ENCODE measurements at regions not wholly inside any gene's neighbourhood (a gene's known extent, or its start where the extent isn't known, plus 50 kb on each side); places are given as distances from the start of the nearest gene placed in this dataset.

DNA sequence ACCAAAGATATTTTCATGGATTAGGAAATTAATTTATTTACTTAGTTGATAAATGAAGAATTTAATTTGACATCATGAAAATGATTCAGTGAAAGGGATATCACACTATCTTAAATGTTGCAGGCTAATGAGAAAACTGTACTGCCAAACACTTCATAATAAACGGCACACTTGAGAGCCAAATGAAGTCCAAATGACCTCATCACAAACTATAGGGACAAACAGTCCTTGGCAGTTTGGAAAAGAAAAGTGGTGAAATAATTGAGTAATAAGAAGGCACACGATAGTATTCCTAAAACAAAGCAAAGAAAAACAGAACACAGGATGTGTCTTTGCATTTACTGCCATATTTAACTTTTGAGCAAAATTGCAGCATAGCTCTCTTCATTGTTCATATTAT is 116.9 kb upstream of the TLR4 start:
- H3K27me3 Mint-ChIP-seq (ENCODE audit: low read depth), result no peaks in the 10 kb centered on the region
- no peak overlapping the region for H3K27ac Mint-ChIP-seq
- DNase-seq (ENCODE audit: low spot score), result no peak
- H3K9me3 Mint-ChIP-seq, result no peaks in the 10 kb centered on the region
- H3K36me3 Mint-ChIP-seq (ENCODE audit: low read depth), result no peaks in the 10 kb centered on the region
- no peaks in the 10 kb centered on the region for H3K4me1 Mint-ChIP-seq (ENCODE audit: low read depth)
- no peak overlapping the region for H3K4me3 Mint-ChIP-seq

DNA sequence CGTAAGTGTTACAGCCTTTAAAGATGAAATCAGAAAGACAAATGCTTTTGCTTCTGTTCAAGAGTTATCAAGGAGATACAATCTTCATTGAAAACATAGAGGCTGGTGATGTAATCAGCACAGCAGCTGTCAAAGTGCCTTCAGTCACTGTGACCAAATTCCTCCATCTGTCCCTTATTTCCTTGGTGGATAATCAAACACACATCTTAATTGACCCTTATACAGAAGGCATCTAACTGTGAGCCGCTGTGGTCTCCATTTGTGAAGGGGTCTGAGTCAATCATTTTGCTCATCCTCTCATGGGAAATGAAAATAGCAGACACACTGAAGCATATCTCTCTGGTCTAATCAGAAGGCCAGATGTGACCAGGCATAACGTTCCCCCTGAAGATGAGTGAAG is 130.1 kb upstream of the TLR4 start:
- no peaks in the 10 kb centered on the region for H3K27me3 Mint-ChIP-seq (ENCODE audit: low read depth)
- no peaks in the 10 kb centered on the region for H3K9me3 Mint-ChIP-seq
- no peak overlapping the region for H3K4me3 Mint-ChIP-seq
- H3K36me3 Mint-ChIP-seq (ENCODE audit: low read depth), result no peaks in the 10 kb centered on the region
- no peaks in the 10 kb centered on the region for H3K4me1 Mint-ChIP-seq (ENCODE audit: low read depth)
- H3K27ac Mint-ChIP-seq, result no peak overlapping the region
- DNase-seq (ENCODE audit: low spot score), result no peak

DNA sequence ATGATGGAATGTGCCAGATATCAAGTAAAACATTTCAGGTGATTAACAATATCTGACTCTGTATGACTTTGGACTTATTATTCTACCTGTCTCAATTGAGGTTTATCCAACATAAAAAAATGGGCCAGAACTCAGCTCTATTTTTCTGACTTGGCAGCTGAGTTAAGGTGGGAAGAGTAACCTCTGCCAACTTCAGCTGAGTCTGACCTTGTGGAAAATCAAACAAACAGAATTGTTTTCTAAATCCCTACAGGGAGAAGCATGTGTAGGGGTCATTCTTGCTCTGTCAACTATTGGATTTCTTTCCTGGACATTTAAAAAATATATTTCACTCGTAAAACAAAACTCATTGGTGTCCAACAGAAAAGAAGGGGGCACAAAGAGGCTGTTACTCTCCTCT is 139.4 kb upstream of the TLR4 start:
- H3K36me3 Mint-ChIP-seq (ENCODE audit: low read depth), result no peaks in the 10 kb centered on the region
- no peak for DNase-seq (ENCODE audit: low spot score)
- no peaks in the 10 kb centered on the region for H3K9me3 Mint-ChIP-seq
- no peak overlapping the region for H3K27ac Mint-ChIP-seq
- H3K27me3 Mint-ChIP-seq (ENCODE audit: low read depth), result no peaks in the 10 kb centered on the region
- no peaks in the 10 kb centered on the region for H3K4me1 Mint-ChIP-seq (ENCODE audit: low read depth)
- no peak overlapping the region for H3K4me3 Mint-ChIP-seq

DNA sequence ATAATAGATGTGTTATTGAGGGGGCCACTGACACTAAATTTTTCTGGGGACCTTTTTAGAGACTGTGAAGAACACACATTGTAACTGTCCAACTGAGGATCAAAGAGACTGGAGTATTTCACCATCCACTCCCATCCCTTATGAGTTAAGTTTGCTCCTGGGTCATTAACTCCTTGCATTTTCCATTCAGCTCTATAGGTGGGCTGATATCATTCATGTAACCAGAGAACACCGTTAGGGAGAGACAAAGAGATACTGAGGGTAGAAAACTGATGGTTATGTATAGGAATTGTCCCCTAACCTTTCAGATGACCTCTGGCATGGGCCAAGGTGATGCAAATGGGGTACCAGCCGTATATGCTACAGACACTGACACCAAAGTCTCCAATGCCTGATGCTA is 142.4 kb upstream of the TLR4 start:
- Mint-ChIP-seq H3K27me3 (ENCODE audit: low read depth) (no peaks in the 10 kb centered on the region), H3K9me3 (no peaks in the 10 kb centered on the region), H3K36me3 (ENCODE audit: low read depth) (no peaks in the 10 kb centered on the region), H3K4me3 (no peak overlapping the region), H3K27ac (no peak overlapping the region), H3K4me1 (ENCODE audit: low read depth) (no peaks in the 10 kb centered on the region)
- no peak for DNase-seq (ENCODE audit: low spot score)

DNA sequence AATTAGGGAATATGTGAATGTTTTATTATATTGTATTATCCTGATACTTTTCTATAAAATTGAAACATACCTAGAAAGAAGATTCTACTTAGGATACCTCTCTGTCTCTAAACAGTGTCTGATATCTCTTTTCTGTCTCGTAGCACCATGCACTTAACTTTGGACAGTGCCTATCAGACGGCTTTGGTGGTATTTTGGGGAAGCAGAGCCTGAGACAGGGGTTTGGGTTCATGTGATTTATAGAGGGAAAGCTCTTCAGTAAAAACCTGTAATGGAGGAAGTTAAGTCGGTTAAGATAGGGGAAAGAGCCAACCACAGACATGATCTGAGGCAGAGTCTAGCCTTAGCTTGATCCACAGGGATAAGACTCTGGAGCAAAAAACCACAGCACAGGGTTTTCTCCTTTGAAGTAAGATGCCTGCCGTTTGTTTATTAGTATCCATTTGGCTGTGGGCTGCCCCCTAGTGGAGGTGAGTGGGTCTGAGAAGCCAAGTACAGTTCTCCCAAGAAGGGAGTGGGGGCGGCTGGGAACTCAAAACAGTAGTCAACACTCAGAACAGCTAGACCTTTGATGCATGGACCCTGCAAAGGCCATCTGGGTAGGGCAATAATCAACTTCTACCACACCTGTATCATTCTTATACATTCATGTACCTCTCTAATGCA is 141.2 kb upstream of the ASTN2 start:
- H3K4me3 Mint-ChIP-seq, result no peak overlapping the region
- no peaks in the 10 kb centered on the region for H3K4me1 Mint-ChIP-seq (ENCODE audit: low read depth)
- no peak overlapping the region for H3K27ac Mint-ChIP-seq
- DNase-seq (ENCODE audit: low spot score), result peak; percentile 25
- no peaks in the 10 kb centered on the region for H3K36me3 Mint-ChIP-seq (ENCODE audit: low read depth)
- H3K9me3 Mint-ChIP-seq, result no peaks in the 10 kb centered on the region
- no peaks in the 10 kb centered on the region for H3K27me3 Mint-ChIP-seq (ENCODE audit: low read depth)

DNA sequence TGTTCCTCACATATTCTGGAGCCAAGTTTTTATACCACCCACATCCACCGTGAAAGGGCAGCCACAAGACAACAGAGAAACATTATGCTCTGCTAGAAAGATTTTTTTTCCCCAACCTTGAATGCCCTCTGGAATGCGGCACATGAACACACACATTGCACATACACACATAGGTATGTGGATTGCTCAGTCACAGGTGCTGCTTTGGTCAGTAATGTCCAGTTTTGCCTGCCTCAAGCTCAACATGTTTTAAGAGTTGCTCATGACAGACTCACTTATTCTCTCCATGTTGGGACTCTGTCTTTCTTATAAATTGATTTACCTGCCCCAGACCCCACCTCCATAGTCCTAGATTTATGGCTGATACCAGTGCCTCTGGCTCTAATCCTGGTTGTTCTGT is 138.0 kb upstream of the ASTN2 start:
- H3K27ac Mint-ChIP-seq, result no peak overlapping the region
- no peaks in the 10 kb centered on the region for H3K4me1 Mint-ChIP-seq (ENCODE audit: low read depth)
- H3K36me3 Mint-ChIP-seq (ENCODE audit: low read depth), result no peaks in the 10 kb centered on the region
- DNase-seq (ENCODE audit: low spot score), result no peak
- no peak overlapping the region for H3K4me3 Mint-ChIP-seq
- H3K9me3 Mint-ChIP-seq, result no peaks in the 10 kb centered on the region
- no peaks in the 10 kb centered on the region for H3K27me3 Mint-ChIP-seq (ENCODE audit: low read depth)

DNA sequence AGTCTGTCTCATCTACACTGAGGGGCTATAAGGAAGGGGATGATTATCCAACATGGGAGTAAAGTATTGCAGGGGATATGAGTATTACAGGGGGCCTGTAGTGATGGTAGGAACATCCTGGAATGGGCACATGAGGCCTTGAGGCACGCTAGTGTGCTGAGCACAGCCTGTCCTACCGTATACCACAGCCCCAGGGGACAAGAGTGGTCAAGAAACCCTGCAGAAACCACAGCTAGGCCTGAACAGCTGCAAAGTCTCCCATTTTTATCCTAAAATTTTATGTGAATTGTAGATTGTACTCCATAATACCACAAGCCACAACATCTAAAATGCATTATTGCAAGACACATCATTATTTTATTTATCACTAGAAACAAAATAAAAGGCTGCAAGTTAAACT is 136.3 kb upstream of the ASTN2 start:
- Mint-ChIP-seq H3K27ac (no peak overlapping the region), H3K27me3 (ENCODE audit: low read depth) (no peaks in the 10 kb centered on the region), H3K4me3 (no peak overlapping the region), H3K4me1 (ENCODE audit: low read depth) (no peaks in the 10 kb centered on the region), H3K36me3 (ENCODE audit: low read depth) (no peaks in the 10 kb centered on the region), H3K9me3 (no peaks in the 10 kb centered on the region)
- no peak for DNase-seq (ENCODE audit: low spot score)

DNA sequence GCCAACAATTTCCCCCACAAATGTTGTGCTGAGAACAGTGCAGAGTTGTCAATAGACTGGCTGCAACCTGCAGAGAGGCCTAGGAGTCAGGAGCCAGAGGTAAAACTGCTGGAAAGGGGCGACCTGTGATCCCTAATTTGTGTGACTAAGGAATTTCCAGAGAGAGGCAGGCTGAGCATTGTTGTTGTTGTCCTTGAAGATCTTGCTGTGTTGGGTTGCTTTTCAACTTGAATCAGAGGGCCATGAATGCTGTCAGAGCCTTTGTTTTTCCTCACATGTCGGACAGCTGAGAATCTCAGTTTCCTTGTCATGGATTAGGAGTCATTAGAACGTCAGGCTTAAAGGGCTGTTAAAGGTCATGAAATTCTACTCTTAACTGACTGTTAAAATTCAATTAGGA is 134.6 kb upstream of the ASTN2 start:
- no peak for DNase-seq (ENCODE audit: low spot score)
- Mint-ChIP-seq H3K9me3 (no peaks in the 10 kb centered on the region), H3K4me1 (ENCODE audit: low read depth) (no peaks in the 10 kb centered on the region), H3K36me3 (ENCODE audit: low read depth) (no peaks in the 10 kb centered on the region), H3K4me3 (no peak overlapping the region), H3K27ac (no peak overlapping the region), H3K27me3 (ENCODE audit: low read depth) (no peaks in the 10 kb centered on the region)

DNA sequence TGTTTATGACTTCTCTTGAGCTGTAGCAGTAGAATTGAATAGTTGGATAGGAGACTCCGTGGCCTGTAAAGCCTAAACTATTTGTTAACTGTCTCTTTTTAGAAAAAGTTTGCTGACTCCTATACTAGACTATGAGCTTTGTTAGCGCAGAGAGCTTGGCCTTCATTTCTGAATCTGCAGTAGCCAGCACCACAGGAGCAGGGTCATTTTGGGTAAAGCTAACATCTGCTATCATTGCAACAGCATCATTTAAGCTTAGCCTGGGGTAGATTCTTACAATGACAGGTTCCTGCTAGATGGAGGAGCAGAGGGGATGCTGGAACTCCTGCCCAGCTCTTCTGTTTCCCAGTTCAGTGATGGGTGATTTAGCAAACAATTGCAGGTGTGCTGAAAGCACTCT is 133.7 kb upstream of the ASTN2 start:
- H3K4me1 Mint-ChIP-seq (ENCODE audit: low read depth), result no peaks in the 10 kb centered on the region
- no peak overlapping the region for H3K4me3 Mint-ChIP-seq
- H3K9me3 Mint-ChIP-seq, result no peaks in the 10 kb centered on the region
- no peaks in the 10 kb centered on the region for H3K27me3 Mint-ChIP-seq (ENCODE audit: low read depth)
- no peak for DNase-seq (ENCODE audit: low spot score)
- H3K36me3 Mint-ChIP-seq (ENCODE audit: low read depth), result no peaks in the 10 kb centered on the region
- H3K27ac Mint-ChIP-seq, result no peak overlapping the region

DNA sequence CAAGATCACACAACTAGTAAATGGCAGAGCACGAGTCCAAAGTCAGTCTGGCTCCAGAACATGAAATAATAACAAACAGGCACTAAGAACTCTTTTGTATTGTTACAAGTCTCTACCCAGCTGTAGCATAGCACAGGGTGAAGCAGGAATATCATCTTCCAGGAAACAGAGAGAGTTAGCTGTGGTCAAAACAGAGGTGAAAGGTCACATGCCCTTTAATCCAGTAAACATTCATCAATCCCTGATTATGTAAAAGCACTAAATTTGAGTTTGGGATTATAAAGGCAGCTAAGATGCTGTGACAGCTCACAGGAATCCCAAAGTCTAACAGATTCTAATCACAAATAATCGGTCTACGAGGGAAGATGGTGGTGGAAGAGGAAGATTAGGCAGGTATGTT is 133.0 kb upstream of the ASTN2 start:
- DNase-seq (ENCODE audit: low spot score), result no peak
- no peaks in the 10 kb centered on the region for H3K4me1 Mint-ChIP-seq (ENCODE audit: low read depth)
- no peaks in the 10 kb centered on the region for H3K27me3 Mint-ChIP-seq (ENCODE audit: low read depth)
- H3K27ac Mint-ChIP-seq, result no peak overlapping the region
- no peak overlapping the region for H3K4me3 Mint-ChIP-seq
- H3K9me3 Mint-ChIP-seq, result no peaks in the 10 kb centered on the region
- H3K36me3 Mint-ChIP-seq (ENCODE audit: low read depth), result no peaks in the 10 kb centered on the region

DNA sequence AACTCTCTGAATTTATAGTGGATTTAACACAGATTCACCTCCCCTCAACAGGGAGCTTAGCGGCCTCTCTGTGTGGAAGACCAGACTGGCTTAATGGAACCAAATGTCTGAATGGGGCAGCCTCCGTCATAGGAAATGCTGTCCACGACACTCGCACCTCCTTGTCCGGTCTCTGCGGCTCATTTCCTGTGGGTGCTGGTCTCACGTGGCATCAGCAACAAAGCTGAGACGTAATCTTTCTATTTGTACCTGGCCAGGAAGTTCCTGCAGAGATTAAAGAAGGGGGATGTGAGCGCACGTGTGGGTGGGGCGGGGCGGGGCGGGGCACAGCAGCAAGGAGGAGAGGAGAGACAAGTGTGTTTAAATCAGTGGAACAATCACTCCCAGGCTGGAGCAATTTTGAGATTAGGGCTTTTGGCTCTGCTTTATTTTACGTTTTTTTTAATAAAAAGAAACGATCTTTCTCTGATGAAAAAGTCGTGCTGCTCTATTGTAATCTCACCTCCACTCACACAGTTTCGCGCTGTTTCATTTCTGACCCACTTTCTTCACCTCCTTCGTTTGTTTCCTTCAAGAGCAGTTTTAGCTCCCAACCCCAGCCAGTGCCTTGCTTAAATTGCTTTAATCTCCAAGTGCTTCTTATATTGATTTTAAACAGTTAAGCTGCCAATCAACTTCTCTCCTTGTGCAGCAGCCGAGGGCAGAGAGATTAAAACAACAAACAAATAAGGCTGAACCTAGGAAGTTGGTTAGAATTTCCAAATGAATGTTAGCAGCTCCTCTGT is 132.2 kb upstream of the ASTN2 start:
- Mint-ChIP-seq H3K4me3 (no peak overlapping the region), H3K4me1 (ENCODE audit: low read depth) (no peaks in the 10 kb centered on the region), H3K27ac (no peak overlapping the region), H3K27me3 (ENCODE audit: low read depth) (no peaks in the 10 kb centered on the region), H3K36me3 (ENCODE audit: low read depth) (no peaks in the 10 kb centered on the region), H3K9me3 (no peaks in the 10 kb centered on the region)
- no peak for DNase-seq (ENCODE audit: low spot score)

DNA sequence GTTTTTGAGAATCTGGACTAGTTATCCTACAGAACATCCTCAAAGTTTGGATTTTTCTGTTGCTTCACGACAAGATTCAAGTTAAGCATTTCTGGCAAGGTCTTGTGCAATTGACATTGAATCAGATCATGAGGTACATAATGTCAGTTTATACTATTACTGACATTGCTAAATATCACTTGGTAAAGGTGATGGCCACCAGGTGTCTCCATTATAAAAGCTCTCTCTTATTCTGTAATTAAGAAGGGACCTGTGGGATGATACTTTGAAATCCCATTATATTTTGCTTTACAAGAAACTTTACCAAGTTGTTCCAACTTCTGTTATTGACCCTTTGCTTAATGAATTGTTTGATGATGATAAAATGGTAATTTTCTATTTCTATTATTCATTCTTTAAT is 131.0 kb upstream of the ASTN2 start:
- Mint-ChIP-seq H3K9me3 (no peaks in the 10 kb centered on the region), H3K27ac (no peak overlapping the region), H3K4me3 (no peak overlapping the region), H3K4me1 (ENCODE audit: low read depth) (no peaks in the 10 kb centered on the region), H3K27me3 (ENCODE audit: low read depth) (no peaks in the 10 kb centered on the region), H3K36me3 (ENCODE audit: low read depth) (no peaks in the 10 kb centered on the region)
- DNase-seq (ENCODE audit: low spot score), result no peak

DNA sequence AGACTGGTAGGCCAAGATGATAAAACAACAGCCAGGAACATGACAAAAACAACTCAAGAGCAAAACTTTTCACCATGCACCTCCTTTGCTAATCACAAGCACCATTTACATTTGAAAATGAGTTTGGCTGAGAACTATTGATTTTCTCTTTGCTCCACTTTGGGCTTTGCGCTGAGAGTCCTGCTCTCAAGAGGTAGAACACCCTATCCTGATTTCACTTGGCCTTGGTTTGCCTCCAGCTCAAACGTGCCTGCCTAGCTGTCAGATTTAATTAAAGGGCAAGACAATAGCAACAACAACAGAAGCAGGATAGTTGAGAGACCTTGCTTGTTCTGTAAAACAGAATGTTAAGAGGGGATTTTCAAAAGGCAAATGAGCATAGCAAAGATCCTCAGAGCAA is 128.2 kb upstream of the ASTN2 start:
- Mint-ChIP-seq H3K27me3 (ENCODE audit: low read depth) (no peaks in the 10 kb centered on the region), H3K36me3 (ENCODE audit: low read depth) (no peaks in the 10 kb centered on the region), H3K27ac (no peak overlapping the region), H3K4me3 (no peak overlapping the region), H3K4me1 (ENCODE audit: low read depth) (no peaks in the 10 kb centered on the region), H3K9me3 (no peaks in the 10 kb centered on the region)
- DNase-seq (ENCODE audit: low spot score), result no peak

DNA sequence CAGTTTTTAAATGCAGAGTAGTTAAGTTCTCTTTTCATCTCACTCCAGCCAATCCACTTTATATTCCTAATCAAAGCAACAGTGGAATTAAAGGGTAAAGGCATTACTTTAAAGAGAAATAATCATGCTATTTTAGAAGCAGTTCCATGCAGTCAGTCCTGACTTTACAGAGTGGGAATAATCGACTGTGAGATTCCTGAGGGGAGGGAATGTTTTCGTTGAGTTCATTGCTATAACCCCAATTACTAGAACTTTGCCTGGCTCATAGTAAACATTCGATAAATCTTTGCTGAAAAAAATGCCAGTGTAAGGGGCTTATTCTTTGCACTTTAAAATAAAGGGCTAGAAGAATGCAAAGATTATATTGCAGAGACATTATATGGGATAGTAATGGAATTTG is 127.2 kb upstream of the ASTN2 start:
- no peak for DNase-seq (ENCODE audit: low spot score)
- Mint-ChIP-seq H3K36me3 (ENCODE audit: low read depth) (no peaks in the 10 kb centered on the region), H3K4me1 (ENCODE audit: low read depth) (no peaks in the 10 kb centered on the region), H3K9me3 (no peaks in the 10 kb centered on the region), H3K27me3 (ENCODE audit: low read depth) (no peaks in the 10 kb centered on the region), H3K4me3 (no peak overlapping the region), H3K27ac (no peak overlapping the region)

DNA sequence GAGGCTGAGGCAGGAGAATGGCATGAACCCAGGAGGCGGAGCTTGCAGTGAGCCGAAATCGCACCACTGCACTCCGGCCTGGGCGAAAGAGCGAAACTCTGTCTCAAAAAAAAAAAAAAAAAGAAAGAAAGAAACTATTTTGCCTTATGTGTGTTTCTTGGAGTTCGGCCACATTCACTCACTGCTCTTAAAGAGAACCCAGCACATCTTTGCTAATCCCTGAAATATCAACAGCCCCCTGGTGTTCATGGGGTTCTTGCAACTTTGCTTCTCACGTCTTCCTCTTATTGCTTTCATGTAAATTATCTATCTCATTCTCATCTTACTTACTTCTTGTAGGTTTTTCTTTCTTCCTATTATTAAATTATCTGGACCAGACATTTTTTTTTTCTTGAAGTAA is 126.3 kb upstream of the ASTN2 start:
- no peaks in the 10 kb centered on the region for H3K27me3 Mint-ChIP-seq (ENCODE audit: low read depth)
- no peak overlapping the region for H3K4me3 Mint-ChIP-seq
- H3K4me1 Mint-ChIP-seq (ENCODE audit: low read depth), result no peaks in the 10 kb centered on the region
- no peaks in the 10 kb centered on the region for H3K9me3 Mint-ChIP-seq
- DNase-seq (ENCODE audit: low spot score), result no peak
- no peaks in the 10 kb centered on the region for H3K36me3 Mint-ChIP-seq (ENCODE audit: low read depth)
- H3K27ac Mint-ChIP-seq, result no peak overlapping the region
